SH-SY5Y (cell line): ENCODE measurements at regions not wholly inside any gene's neighbourhood (a gene's known extent, or its start where the extent isn't known, plus 50 kb on each side); places are given as distances from the start of the nearest gene placed in this dataset.

Experiments used
- GATA2 ChIP-seq: IDR thresholded peaks from 2 replicates; pipeline ENCODE4 v1.6.1; 2011; ENCODE audit warnings: mild to moderate bottlenecking, low read depth, low read length
- GATA3 ChIP-seq: IDR thresholded peaks from 2 replicates; pipeline ENCODE4 v1.6.1; 2011; ENCODE audit warnings: low read depth, mild to moderate bottlenecking, low read length, moderate library complexity

DNA sequence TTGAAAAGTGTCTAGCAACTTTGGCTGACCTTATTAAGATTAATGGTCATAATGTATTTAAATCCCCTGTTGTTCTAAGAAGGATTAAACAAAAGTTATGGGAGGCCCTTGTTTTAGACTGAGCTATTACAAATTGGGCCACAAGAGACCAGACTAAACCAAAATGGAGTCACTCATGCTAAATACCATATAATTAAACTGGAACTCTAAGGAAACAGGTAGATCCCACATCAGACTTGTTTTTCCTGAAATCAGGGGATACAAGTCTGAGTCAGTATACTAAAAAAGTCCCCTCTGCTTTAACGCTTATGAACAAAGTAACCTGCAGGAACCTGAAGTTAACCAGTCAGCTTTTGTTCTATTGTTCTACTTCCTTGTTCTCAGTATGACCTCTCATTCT is 305.9 kb upstream of the SGCG start:
- TF ChIP-seq GATA2 (no peak), GATA3 (no peak)
